GM12878 (cell line): ENCODE measurements at regions not wholly inside any gene's neighbourhood (a gene's known extent, or its start where the extent isn't known, plus 50 kb on each side); places are given as distances from the start of the nearest gene placed in this dataset.

Experiments
- ATAC-seq: fragments of 200-7000 bp; cut with Tn5 transposase; 3 replicates; pipeline ENCODE4 v1.9.1; 2020; ENCODE audit warnings: mild to moderate bottlenecking, moderate library complexity
- BruUV-seq: library from RNA; stranded (reverse); fragments of 400-500 nt; replicated peaks from 2 replicates; lab custom pipeline; 2021; lab: Mats Ljungman, UMichigan
- CTCF ChIA-PET: fragments of 300-600 bp; sonication (Branson Sonifier 250); formaldehyde crosslinking; extraction: SDS; loops from one replicate; lab custom pipeline; 2021; ENCODE audit warnings: inconsistent platforms; lab: Yijun Ruan, JAX
- POLR2A ChIA-PET: fragments of 350-600 bp; formaldehyde crosslinking; extraction: SDS; loops from one replicate; lab custom pipeline; 2021; ENCODE audit warnings: inconsistent platforms; lab: Charles Lee
- RAD21 ChIA-PET: fragments of 300-600 bp; sonication (Branson Sonifier 250); formaldehyde crosslinking; loops from one replicate; lab custom pipeline; 2023; ENCODE audit warnings: antibody characterized with exemption; ENCODE audit not compliant: unreplicated experiment; lab: Charles Lee
- SMC1A ChIA-PET: fragments of 300-600 bp; sonication (Branson Sonifier 250); formaldehyde crosslinking; loops from one replicate; lab custom pipeline; 2023; ENCODE audit not compliant: unreplicated experiment, uncharacterized antibody; lab: Charles Lee
- DNase-seq: peaks from one replicate; pipeline ENCODE4 v3.0.0-alpha.2; 2011; ENCODE audit warnings: low read depth, low spot score
- FAIRE-seq: peaks from 3 replicates; lab custom pipeline; 2011; peaks lifted over from hg19 to GRCh38; lab: Jason Lieb, UNC
- H2AFZ ChIP-seq: 2 replicates; pipeline ENCODE4 v1.6.0; 2011; ENCODE audit warnings: low read depth, low read length, control low read depth; ENCODE audit not compliant: control insufficient read depth
- H3K27ac ChIP-seq: 2 replicates; pipeline ENCODE4 v1.5.1; 2011; ENCODE audit warnings: control low read depth; ENCODE audit not compliant: control insufficient read depth, insufficient read depth
- H3K27me3 ChIP-seq, 2 experiments: replicated peaks in 1 of 2; 2 replicates each; pipeline versions ENCODE4 v1.6.0 to v1.6.1; 2011; ENCODE audit warnings: low read length in 1 of 2; ENCODE audit not compliant: control insufficient read depth in 2 of 2, insufficient read depth in 2 of 2
- H3K36me3 ChIP-seq, 2 experiments: 2 replicates each; pipeline ENCODE4 v1.5.1; 2011; ENCODE audit warnings: low read length in 1 of 2; ENCODE audit not compliant: control insufficient read depth in 2 of 2, insufficient read depth in 2 of 2
- H3K4me1 ChIP-seq: 2 replicates; pipeline ENCODE4 v1.6.1; 2011; ENCODE audit warnings: mild to moderate bottlenecking, low read length, moderate library complexity, mixed read lengths; ENCODE audit not compliant: control insufficient read depth, insufficient read depth
- H3K4me2 ChIP-seq: 2 replicates; pipeline ENCODE4 v1.6.0; 2011; ENCODE audit warnings: control low read depth; ENCODE audit not compliant: control insufficient read depth, insufficient read depth
- H3K4me3 ChIP-seq: fragments of 200-600 bp; sonication (generic); 2 replicates; pipeline ENCODE4 v1.5.1; 2016
- H3K79me2 ChIP-seq: 2 replicates; pipeline ENCODE4 v1.6.0; 2011; ENCODE audit warnings: low read length; ENCODE audit not compliant: control insufficient read depth, insufficient read depth
- H3K9ac ChIP-seq: 2 replicates; pipeline ENCODE4 v1.8.0; 2011; ENCODE audit warnings: low read length, control low read depth, mixed read lengths; ENCODE audit not compliant: control insufficient read depth, insufficient read depth
- H3K9me3 ChIP-seq: replicated peaks from 3 replicates; pipeline ENCODE4 v1.5.1; 2011; ENCODE audit warnings: mild to moderate bottlenecking, low read length; ENCODE audit not compliant: control insufficient read depth, insufficient read depth
- H4K20me1 ChIP-seq: 2 replicates; pipeline ENCODE4 v1.6.0; 2011; ENCODE audit not compliant: control insufficient read depth, insufficient read depth
- ASH2L ChIP-seq: fragments of 300-600, 200-600 bp; sonication (generic); IDR thresholded peaks from 2 replicates; pipeline ENCODE4 v1.6.1; 2017; ENCODE audit warnings: low read depth, mild to moderate bottlenecking, borderline replicate concordance
- BRCA1 ChIP-seq: IDR thresholded peaks from 2 replicates; pipeline ENCODE4 v1.6.1; 2011; ENCODE audit warnings: low read depth, low read length, improper control_type of control experiment
- CREM ChIP-seq: IDR thresholded peaks from 2 replicates; pipeline ENCODE4 v1.6.1; 2014; ENCODE audit warnings: antibody characterized with exemption, low read depth
- EP300 ChIP-seq, 2 experiments: fragments of 150-350 bp in 1 of 2; IDR thresholded peaks; 2 replicates each; pipeline ENCODE4 v1.6.1; 2011 to 2012; ENCODE audit warnings: low read depth in 2 of 2, low read length in 2 of 2, borderline replicate concordance in 1 of 2, improper control_type of control experiment in 1 of 2, inconsistent platforms in 1 of 2; ENCODE audit not compliant: control insufficient read depth in 1 of 2
- FOS ChIP-seq: IDR thresholded peaks from 3 replicates; pipeline ENCODE4 v1.6.1; 2011; ENCODE audit warnings: borderline replicate concordance; ENCODE audit not compliant: insufficient read length; ENCODE audit errors: extremely low read depth
- GATAD2B ChIP-seq: fragments of 450-650 bp; conservative IDR thresholded peaks from 2 replicates; pipeline ENCODE4 v1.6.1; 2017; ENCODE audit warnings: low read depth, mild to moderate bottlenecking, moderate library complexity
- MYC ChIP-seq: IDR thresholded peaks from 2 replicates; pipeline ENCODE4 v1.6.1; 2011; ENCODE audit warnings: mild to moderate bottlenecking, low read length, moderate library complexity, inconsistent platforms; ENCODE audit not compliant: insufficient read depth, insufficient replicate concordance, insufficient read length, severe bottlenecking
- NRF1 ChIP-seq: conservative IDR thresholded peaks from 2 replicates; pipeline ENCODE4 v1.6.1; 2011; ENCODE audit warnings: mild to moderate bottlenecking, low read depth, low read length, improper control_type of control experiment
- WGBS: methylation state at CpG from one replicate; pipeline ENCODE4 v1.1.6; 2016; ENCODE audit warnings: low lambda C conversion rate; ENCODE audit not compliant: insufficient replicate concordance, insufficient coverage; ENCODE audit errors: missing lambda C conversion rate; 5-methylcytosine and 5-hydroxymethylcytosine counted together
- in situ Hi-C: fragments of 300-500 bp; cut with MboI; formaldehyde crosslinking; loops from 9 replicates; pipeline ENCODE4 v1.14.3; 2018; ENCODE audit warnings: mixed read lengths
- intact Hi-C: fragments of 100-400 bp; cut with micrococcal nuclease; formaldehyde crosslinking; loops from one replicate; pipeline ENCODE4 v1.14.2; 2022; ENCODE audit not compliant: unreplicated experiment
- TF ChIP-seq, protein P1 (sequence below): fragments of 450-650 bp; IDR thresholded peaks from 2 replicates; pipeline ENCODE4 v1.6.1; 2017; ENCODE audit warnings: antibody characterized with exemption, mild to moderate bottlenecking, moderate library complexity
- TF ChIP-seq, protein P2 (sequence below): fragments of 450-650 bp; IDR thresholded peaks from 2 replicates; pipeline ENCODE4 v1.6.1; 2018; ENCODE audit warnings: mild to moderate bottlenecking, low read depth, moderate library complexity; ENCODE audit not compliant: partially characterized antibody

DNA sequence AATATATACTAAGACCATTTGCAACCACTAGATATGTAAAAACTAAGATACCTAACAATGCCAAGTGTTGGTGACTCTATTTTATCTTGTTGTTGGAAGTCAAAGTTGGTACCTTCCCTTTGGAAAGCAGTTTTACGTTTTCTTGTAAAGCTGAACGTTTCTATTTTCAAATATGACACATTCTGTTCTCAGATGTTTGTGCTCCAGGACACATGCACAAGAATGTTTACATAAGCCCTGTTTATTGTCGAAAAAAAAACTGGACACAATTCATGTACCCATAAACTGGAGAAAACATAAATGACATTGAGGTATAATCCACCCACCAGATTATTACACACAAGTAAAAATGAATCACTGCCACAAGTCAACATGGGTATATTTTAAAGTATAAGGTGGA, 967.4 kb downstream of the BCL11B start:
- no TSS peak for BruUV-seq
- intact Hi-C loops: no loop called here
- FAIRE-seq (no peak), DNase-seq (no peak), ATAC-seq (no peak)
- ChIA-PET RAD21 (no interaction called here), CTCF (no interaction called here), POLR2A (no interaction called here), SMC1A (interaction anchor here (1.5 kb wide), 1 partner anchor 44 kb away, joined by 3 read pairs; no protein-coding TSS in a partner anchor)
- whole genome bisulfite sequencing: 0% methylated on average over 3 of the region's 3 CpGs
- Histone ChIP-seq H4K20me1 (no peaks in the 10 kb centered on the region), H2AFZ (no peak overlapping the region), H3K9me3 (no peaks in the 10 kb centered on the region), H3K27ac (no peak overlapping the region), H3K4me1 (no peaks in the 10 kb centered on the region), H3K27me3 (no peaks in the 10 kb centered on the region), H3K79me2 (no peaks in the 10 kb centered on the region), H3K4me3 (no peak overlapping the region), H3K9ac (no peak overlapping the region), H3K4me2 (no peak overlapping the region), H3K36me3 (no peaks in the 10 kb centered on the region)
- TF ChIP-seq MYC: no peak
- TF ChIP-seq, protein P1, sequence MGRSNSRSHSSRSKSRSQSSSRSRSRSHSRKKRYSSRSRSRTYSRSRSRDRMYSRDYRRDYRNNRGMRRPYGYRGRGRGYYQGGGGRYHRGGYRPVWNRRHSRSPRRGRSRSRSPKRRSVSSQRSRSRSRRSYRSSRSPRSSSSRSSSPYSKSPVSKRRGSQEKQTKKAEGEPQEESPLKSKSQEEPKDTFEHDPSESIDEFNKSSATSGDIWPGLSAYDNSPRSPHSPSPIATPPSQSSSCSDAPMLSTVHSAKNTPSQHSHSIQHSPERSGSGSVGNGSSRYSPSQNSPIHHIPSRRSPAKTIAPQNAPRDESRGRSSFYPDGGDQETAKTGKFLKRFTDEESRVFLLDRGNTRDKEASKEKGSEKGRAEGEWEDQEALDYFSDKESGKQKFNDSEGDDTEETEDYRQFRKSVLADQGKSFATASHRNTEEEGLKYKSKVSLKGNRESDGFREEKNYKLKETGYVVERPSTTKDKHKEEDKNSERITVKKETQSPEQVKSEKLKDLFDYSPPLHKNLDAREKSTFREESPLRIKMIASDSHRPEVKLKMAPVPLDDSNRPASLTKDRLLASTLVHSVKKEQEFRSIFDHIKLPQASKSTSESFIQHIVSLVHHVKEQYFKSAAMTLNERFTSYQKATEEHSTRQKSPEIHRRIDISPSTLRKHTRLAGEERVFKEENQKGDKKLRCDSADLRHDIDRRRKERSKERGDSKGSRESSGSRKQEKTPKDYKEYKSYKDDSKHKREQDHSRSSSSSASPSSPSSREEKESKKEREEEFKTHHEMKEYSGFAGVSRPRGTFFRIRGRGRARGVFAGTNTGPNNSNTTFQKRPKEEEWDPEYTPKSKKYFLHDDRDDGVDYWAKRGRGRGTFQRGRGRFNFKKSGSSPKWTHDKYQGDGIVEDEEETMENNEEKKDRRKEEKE: no peak
- TF ChIP-seq GATAD2B: no peak
- TF ChIP-seq BRCA1: no peak
- TF ChIP-seq FOS: no peak
- no peak for TF ChIP-seq ASH2L
- no peak for TF ChIP-seq EP300 (IDR thresholded peaks at IDR 0.05; ENCODE audit: borderline replicate concordance in 1 of 2, control insufficient read depth in 1 of 2, low read depth in 2 of 2, low read length in 2 of 2)
- TF ChIP-seq, protein P2, sequence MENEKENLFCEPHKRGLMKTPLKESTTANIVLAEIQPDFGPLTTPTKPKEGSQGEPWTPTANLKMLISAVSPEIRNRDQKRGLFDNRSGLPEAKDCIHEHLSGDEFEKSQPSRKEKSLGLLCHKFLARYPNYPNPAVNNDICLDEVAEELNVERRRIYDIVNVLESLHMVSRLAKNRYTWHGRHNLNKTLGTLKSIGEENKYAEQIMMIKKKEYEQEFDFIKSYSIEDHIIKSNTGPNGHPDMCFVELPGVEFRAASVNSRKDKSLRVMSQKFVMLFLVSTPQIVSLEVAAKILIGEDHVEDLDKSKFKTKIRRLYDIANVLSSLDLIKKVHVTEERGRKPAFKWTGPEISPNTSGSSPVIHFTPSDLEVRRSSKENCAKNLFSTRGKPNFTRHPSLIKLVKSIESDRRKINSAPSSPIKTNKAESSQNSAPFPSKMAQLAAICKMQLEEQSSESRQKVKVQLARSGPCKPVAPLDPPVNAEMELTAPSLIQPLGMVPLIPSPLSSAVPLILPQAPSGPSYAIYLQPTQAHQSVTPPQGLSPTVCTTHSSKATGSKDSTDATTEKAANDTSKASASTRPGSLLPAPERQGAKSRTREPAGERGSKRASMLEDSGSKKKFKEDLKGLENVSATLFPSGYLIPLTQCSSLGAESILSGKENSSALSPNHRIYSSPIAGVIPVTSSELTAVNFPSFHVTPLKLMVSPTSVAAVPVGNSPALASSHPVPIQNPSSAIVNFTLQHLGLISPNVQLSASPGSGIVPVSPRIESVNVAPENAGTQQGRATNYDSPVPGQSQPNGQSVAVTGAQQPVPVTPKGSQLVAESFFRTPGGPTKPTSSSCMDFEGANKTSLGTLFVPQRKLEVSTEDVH: no peak
- no peak for TF ChIP-seq NRF1
- TF ChIP-seq CREM: no peak
- in situ Hi-C loops: no loop called here
